ENCODE measurements at regions not wholly inside any gene's neighbourhood (a gene's known extent, or its start where the extent isn't known, plus 50 kb on each side); places are given as distances from the start of the nearest gene placed in this dataset.
"Not testable (repeated sequence)": the region's sequence is repeated elsewhere in the genome, so short reads cannot be mapped to it uniquely, and the experiment has no call there.

- no peak for ATAC-seq
Measured at GRCh38 chr15:34700891-34701427, 53.8 kb downstream of the GJD2 start.

DNA sequence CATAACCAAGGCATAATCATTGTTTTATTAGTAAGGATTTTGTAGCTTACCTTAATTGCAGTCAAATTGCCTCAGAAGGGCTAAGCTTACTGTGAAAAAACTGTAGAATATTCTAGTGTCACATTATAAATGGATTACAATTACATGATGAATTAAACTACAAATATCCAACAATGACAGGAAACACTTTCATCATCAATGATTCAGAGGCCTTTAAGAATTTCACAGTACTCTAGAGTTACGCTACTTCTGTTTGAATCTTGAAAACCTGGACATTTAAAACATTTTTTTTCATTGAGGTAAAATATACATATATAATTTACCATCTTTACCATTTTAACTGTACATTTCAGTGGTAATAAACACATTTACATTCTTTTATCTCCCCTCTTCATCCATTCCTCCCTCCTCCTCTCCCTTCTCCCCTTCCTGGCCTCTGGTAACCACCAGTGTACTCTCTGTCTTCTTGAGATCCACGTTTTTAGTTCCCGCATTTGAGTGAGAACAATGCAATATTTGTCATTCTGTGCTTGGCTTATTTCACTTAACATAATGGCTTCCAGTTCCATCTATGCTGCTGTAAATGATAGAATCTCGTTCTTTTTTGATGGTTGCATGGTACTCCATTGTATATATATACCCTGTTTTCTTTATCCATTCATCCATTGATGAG is 54.7 kb downstream of the GJD2 start:
- ATAC-seq, result no peak

- no peak for ATAC-seq
Measured at GRCh38 chr15:34696506-34696905, 58.3 kb downstream of the GJD2 start.

GRCh38 chr15:34693053-34693744 is 61.6 kb downstream of the GJD2 start:
- no peak for ATAC-seq

- peak; percentile 51 for ATAC-seq
Measured at GRCh38 chr15:34691034-34691433, 63.8 kb downstream of the GJD2 start.

DNA sequence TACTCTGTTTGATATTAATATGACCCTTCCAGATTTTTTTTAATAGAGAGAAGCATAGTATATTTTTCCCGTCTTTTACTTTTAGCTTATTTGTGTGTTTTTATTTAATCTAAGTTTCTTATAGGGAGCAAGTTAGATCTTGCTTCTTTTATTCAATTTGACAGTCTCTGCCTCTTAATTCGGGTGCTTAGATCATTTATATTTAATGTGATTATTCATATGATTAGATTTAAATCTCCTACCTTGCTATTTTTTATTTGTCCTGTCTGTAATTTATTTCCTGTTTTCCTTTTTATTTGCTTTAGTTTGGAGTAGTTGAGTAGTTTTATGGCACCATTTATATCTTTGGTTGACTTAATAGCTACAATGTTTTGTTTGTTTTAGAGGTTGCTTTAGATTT is 66.1 kb downstream of the GJD2 start:
- no peak for ATAC-seq

GRCh38 chr15:34684351-34684750 is 70.4 kb downstream of the GJD2 start:
- ATAC-seq, result no peak

DNA sequence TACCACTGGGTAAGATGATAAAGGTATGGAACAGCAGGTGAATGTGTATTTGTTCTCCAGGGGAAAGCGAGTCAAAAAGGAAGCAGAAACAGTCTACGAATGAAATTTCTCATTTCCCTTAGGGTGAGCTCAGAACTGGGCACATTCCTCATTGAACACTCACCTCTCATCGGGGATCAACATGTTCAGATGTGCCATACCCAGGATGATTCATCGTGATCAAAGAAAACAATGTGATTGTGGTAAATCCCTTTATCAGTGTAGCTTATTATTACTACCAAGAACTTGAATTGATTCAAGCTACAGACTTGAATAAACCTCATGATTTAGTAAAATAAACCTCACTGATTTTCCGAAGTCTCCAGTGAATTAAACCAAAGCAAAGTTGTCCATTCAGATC is 72.1 kb downstream of the GJD2 start:
- ATAC-seq, result peak; percentile 84

DNA sequence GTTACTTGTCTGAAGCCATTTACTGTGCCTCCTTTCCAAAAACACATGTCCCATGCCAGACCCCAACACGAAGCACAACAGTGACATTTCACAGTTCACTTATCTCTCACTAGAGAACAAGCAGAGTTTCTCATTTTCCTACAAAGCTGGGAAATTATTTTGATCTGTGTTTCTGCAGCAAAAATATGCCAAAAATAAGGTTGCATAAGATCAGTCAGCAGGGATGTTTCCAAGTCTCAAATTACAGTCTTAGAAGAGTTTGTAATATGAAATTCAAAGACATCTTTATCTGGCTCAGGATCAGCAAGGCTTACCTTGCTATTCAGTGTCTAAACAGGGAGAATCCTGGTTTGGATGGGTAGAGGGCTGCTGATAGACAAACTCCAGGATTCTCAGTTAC is 75.5 kb downstream of the GJD2 start:
- ATAC-seq, result no peak

DNA sequence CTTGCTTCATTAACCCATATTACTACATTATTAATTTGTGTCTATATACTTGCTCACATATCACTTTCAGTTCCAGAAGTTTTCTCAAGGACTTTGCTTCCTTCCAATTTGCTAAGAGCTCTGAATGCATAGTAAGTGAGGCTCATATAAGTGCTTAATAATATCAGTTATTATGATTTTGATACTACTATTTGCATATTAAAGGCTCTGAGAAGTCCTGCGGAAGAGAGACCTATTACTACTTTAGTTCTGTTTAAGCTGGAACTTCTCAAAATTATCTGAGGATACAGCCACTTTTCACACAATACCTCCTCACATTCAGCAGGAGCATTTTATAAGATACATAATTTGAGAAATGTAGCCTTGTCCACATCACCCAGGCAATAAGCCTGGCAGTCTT is 81.6 kb downstream of the GJD2 start:
- no peak for ATAC-seq

DNA sequence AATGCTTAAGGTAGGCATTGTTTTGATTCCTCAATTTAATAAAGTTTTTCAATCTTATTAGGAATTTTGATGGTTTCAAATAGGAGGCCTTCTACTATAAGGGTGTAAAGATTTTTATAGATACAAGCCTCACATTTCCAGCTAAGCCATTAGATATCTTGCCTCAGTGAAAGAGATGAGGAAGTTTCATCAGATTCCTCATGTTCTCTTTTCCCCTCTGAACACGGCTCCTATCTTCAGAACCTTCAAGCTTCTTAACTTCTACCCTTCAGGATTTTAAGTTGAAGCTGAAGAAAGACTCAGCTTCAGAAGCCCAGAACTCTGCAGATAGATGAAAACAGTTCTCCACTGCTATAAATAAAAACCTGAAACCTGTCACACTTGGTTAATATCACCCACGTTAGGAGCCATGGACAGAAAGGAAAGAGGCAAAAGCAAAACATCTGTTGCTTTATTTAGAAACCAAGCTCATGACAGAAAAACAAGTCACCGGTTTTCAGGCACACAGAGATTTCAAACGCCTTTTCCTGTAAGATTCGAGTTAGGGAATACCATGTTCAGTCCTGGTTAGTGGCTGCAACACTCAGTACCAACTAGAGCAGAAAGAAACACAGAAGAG is 82.2 kb upstream of the GOLGA8B start:
- no peak for ATAC-seq

- no peak for ATAC-seq
Measured at GRCh38 chr15:34664418-34664817, 81.0 kb upstream of the GOLGA8B start.

DNA sequence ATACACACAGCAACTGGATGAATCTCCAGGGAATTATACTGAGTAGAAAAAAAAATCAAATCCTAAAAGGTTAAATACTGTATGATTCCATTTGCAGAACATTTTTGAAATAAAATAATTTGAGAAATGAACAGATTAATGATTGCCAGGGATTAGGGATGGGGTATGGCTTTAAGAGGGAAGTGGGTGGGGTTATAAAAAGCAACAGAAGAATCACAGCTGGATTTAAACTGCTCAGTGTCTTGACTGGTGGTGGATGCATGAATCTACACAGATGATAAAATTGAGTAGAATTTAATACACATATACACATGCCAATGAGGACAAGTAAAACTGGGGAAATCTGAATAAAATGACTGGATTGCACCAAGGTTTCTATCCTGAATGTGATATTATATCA is 79.7 kb upstream of the GOLGA8B start:
- ATAC-seq, result no peak

- ATAC-seq, result no peak
Measured at GRCh38 chr15:34659056-34659455, 75.6 kb upstream of the GOLGA8B start.

DNA sequence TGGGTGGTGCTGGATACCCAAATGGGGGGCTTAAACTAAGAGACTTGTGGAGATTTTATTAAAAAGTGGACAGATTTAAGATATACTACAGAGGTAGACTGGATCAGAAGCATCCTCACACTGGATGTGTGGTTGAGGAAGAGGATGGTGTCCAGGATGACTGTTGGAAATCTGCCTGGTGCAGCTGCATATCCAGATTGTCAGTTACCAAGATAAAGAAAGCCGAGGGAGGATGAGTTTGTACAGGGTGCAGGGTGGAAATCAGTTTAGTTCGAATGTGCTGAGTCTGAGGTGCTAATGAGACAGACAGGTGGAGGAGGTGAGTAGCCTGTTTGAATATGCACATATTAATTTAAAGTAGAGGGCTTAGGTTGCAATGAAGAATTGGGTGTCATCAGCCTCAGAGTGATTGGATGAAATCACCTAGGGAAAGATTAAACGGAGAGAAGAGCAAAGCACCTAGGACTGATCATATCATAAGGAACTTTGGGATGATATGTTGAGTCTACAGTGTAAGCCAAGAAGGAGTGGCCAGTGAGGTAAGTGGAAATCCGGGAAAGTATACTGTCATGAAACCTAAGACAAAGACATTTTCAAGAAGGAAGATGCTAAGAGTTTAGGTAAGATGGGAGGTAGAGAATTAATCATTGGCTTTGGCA is 74.1 kb upstream of the GOLGA8B start:
- no peak for ATAC-seq

DNA sequence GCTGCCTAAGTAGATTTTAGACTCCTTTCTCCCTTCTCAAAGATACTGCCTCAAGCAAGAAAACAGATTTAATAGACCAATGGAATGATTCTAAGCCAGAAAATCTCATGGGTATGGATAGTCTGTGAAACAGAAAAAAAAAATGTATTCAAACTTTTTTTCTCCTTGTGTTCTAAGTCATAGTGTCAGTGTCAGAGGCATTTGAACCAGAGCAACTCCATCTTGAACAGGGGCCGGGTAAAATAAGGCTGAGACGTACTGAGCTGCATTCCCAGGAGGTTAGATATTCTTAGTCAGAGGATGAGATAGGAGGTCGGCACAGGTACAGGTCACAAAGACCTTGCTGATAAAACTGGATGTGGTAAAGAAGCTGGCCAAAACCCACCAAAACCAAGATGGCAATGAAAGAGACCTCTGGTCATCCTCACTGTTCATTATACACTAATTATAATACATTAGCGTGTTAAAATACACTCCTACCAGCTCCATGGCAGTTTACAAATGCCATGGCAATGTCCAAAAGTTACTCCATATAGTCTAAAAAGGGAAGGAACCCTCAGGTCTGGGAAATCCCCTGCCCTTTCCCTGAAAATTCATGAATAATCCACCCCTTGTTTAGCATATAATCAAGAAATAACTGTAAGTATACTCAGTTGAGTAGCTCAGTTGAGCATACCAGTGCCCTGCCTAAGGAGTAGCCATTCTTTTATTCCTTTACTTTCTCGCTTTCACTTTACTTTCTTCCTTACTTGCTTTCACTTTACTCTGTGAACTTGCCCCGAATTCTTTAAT is 72.8 kb upstream of the GOLGA8B start:
- ATAC-seq, result no peak

DNA sequence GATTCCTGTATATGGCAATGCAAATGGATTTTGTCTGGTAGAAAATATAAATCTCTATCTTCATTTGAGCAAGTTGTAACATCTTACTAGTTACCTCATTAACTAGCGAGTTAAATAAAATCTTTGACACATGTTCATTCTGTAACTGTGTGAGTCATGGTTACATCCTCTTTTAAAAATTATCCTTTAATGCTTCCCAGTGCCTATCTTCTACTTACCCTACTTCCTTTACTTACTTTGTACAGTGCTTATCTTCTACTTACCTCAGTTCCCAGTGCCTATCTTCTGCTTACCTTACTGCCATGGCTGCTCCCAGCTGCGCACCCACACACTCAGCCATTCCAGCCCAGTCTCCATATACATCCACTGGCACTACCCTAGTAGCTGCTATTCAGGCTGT is 71.9 kb upstream of the GOLGA8B start:
- ATAC-seq, result no peak

- ATAC-seq, result no peak
Measured at GRCh38 chr15:34654625-34655024, 71.2 kb upstream of the GOLGA8B start.

GRCh38 chr15:34653992-34654391 is 70.5 kb upstream of the GOLGA8B start:
- no peak for ATAC-seq

GRCh38 chr15:34653326-34653725 is 69.9 kb upstream of the GOLGA8B start:
- not testable (repeated sequence) for ATAC-seq

DNA sequence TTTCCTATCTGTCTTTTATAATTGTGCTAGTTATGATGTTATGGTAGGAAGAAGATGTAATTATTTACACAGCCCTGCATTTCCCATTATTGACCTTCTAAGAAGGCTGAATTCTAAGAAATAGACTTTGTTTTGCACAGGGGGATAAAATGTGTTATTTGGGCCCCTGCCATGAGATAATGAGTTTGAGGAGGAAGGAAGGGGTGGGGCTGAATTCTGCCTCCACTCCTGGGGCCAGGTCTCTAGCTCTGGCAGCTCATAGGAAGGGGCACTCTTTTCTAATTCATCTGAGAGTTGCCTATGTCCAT is 69.2 kb upstream of the GOLGA8B start:
- ATAC-seq, result no peak

- no peak for ATAC-seq
Measured at GRCh38 chr15:34651997-34652725, 68.7 kb upstream of the GOLGA8B start.

Measured in esophagus mucosa (tissue), 1 donor.